DMS 273 (cell line): ENCODE measurements at regions not wholly inside any gene's neighbourhood (a gene's known extent, or its start where the extent isn't known, plus 50 kb on each side); places are given as distances from the start of the nearest gene placed in this dataset.

ENCODE experiments used
- DNase-seq: peaks from one replicate; lab custom pipeline; 2025; ENCODE audit not compliant: unreplicated experiment; lab: John Stamatoyannopoulos, UW

- DNase-seq = no peak
Measured at GRCh38 chr15:62431817-62432216, 266.7 kb upstream of the C2CD4B start.

GRCh38 chr15:62432702-62433398, 267.8 kb upstream of the C2CD4B start:
- no peak for DNase-seq

GRCh38 chr15:62436235-62436634, 271.1 kb upstream of the C2CD4B start:
- DNase-seq = no peak

GRCh38 chr15:62437753-62438152, 272.7 kb upstream of the C2CD4B start:
- DNase-seq = no peak

GRCh38 chr15:62439543-62440016, 274.5 kb upstream of the C2CD4B start:
- no peak for DNase-seq

- no peak for DNase-seq
Measured at GRCh38 chr15:62440362-62441105, 275.4 kb upstream of the C2CD4B start.

GRCh38 chr15:62444104-62445022, 279.3 kb upstream of the C2CD4B start:
- no peak for DNase-seq

GRCh38 chr15:62445244-62445643, 280.2 kb upstream of the C2CD4B start:
- DNase-seq = no peak

GRCh38 chr15:62446984-62447383, 281.9 kb upstream of the C2CD4B start:
- no peak for DNase-seq

GRCh38 chr15:62447742-62448141, 282.7 kb upstream of the C2CD4B start:
- no peak for DNase-seq

- peak; percentile 2 for DNase-seq
Measured at GRCh38 chr15:62449638-62450037, 284.6 kb upstream of the C2CD4B start.

- no peak for DNase-seq
Measured at GRCh38 chr15:62450061-62450460, 285.0 kb upstream of the C2CD4B start.

GRCh38 chr15:62452026-62452425, 286.9 kb upstream of the C2CD4B start:
- no peak for DNase-seq

- no peak for DNase-seq
Measured at GRCh38 chr15:62452667-62453066, 287.6 kb upstream of the C2CD4B start.

- no peak for DNase-seq
Measured at GRCh38 chr15:62453375-62453774, 288.3 kb upstream of the C2CD4B start.

- no peak for DNase-seq
Measured at GRCh38 chr15:62453981-62454380, 288.9 kb upstream of the C2CD4B start.

- DNase-seq = no peak
Measured at GRCh38 chr15:62454567-62455172, 289.6 kb upstream of the C2CD4B start.

GRCh38 chr15:62455441-62455921, 290.4 kb upstream of the C2CD4B start:
- DNase-seq = no peak

GRCh38 chr15:62456011-62456920, 291.2 kb upstream of the C2CD4B start:
- DNase-seq = no peak

- no peak for DNase-seq
Measured at GRCh38 chr15:62457100-62457499, 292.0 kb upstream of the C2CD4B start.
